K562 (cell line): ENCODE measurements at regions not wholly inside any gene's neighbourhood (a gene's known extent, or its start where the extent isn't known, plus 50 kb on each side); places are given as distances from the start of the nearest gene placed in this dataset.

Experiments
- CTCF ChIP-seq, 3 experiments: IDR thresholded peaks in 2 of 3; conservative IDR thresholded peaks in 1 of 3; 2 replicates each; pipeline ENCODE4 v1.5.1; 2011 to 2012; ENCODE audit warnings: low read length in 3 of 3, mild to moderate bottlenecking in 3 of 3, control low read depth in 2 of 3, improper control_type of control experiment in 1 of 3, inconsistent platforms in 1 of 3, low read depth in 1 of 3, mixed read lengths in 1 of 3, moderate library complexity in 1 of 3; ENCODE audit not compliant: insufficient read depth in 2 of 3
- DPF2 ChIP-seq: fragments of 450-650 bp; IDR thresholded peaks from 2 replicates; pipeline ENCODE4 v1.6.1; 2016
- E4F1 ChIP-seq: fragments of 250-450 bp; sonication (Bioruptor Pico); IDR thresholded peaks from 2 replicates; pipeline ENCODE4 v1.5.0; 2021; ENCODE audit warnings: mild to moderate bottlenecking, borderline replicate concordance
- EZH2 ChIP-seq: IDR thresholded peaks from 2 replicates; pipeline ENCODE4 v1.6.1; 2012; ENCODE audit warnings: low read depth, mild to moderate bottlenecking, inconsistent platforms, low read length, borderline replicate concordance
- MAFF ChIP-seq: IDR thresholded peaks from 2 replicates; pipeline ENCODE4 v1.6.1; 2012; ENCODE audit warnings: low read length, improper control_type of control experiment
- OTX1 ChIP-seq: fragments of 450-650 bp; formaldehyde crosslinking; IDR thresholded peaks from 2 replicates; pipeline ENCODE4 v1.4.0; 2022; ENCODE audit warnings: mild to moderate bottlenecking
- POLR2AphosphoS5 ChIP-seq: IDR thresholded peaks from 2 replicates; pipeline ENCODE4 v1.6.1; 2011; ENCODE audit warnings: mild to moderate bottlenecking, low read depth, low read length, moderate library complexity; ENCODE audit not compliant: control insufficient read depth, insufficient read depth
- RERE ChIP-seq: sonication (generic); formaldehyde crosslinking; IDR thresholded peaks from 2 replicates; pipeline ENCODE4 v1.8.0; 2023; ENCODE audit warnings: missing genetic modification reagents, mild to moderate bottlenecking, borderline replicate concordance
- U2AF2 ChIP-seq: fragments of 200-400 bp; formaldehyde crosslinking; optimal IDR thresholded peaks from 2 replicates; pipeline ENCODE3; 2017; ENCODE audit warnings: low read depth, mild to moderate bottlenecking, low read length
- ZFP1 ChIP-seq: fragments of 450-650 bp; formaldehyde crosslinking; IDR thresholded peaks from 2 replicates; pipeline ENCODE4 v1.4.0; 2020; ENCODE audit warnings: mild to moderate bottlenecking, mixed read lengths
- ZFP30 ChIP-seq: fragments of 250-450 bp; sonication (Bioruptor Pico); IDR thresholded peaks from 2 replicates; pipeline ENCODE4 v1.8.0; 2022; ENCODE audit warnings: moderate library complexity, mild to moderate bottlenecking, inconsistent platforms, borderline replicate concordance
- ZNF121 ChIP-seq: sonication (generic); formaldehyde crosslinking; conservative IDR thresholded peaks from 2 replicates; pipeline ENCODE4 v1.8.0; 2022; ENCODE audit warnings: missing genetic modification reagents
- ZNF766 ChIP-seq: fragments of 200-800 bp; sonication (Bioruptor generic); conservative IDR thresholded peaks from 2 replicates; pipeline ENCODE4 v1.6.1; 2016; ENCODE audit warnings: missing genetic modification characterization, missing compliant biosample characterization
- ZNF778 ChIP-seq: fragments of 450-650 bp; formaldehyde crosslinking; IDR thresholded peaks from 2 replicates; pipeline ENCODE4 v1.4.0; 2020; ENCODE audit warnings: mild to moderate bottlenecking, moderate library complexity

- TF ChIP-seq ZNF121 (no peak), CTCF (IDR thresholded peaks at IDR 0.05 in 2 of 3, conservative IDR thresholded peaks at IDR 0.05 in 1 of 3; ENCODE audit: insufficient read depth in 2 of 3, low read depth in 1 of 3, low read length in 3 of 3) (no peak), ZFP1 (CRISPR knock-in tag) (no peak), E4F1 (CRISPR knock-in tag) (no peak), EZH2 (no peak), RERE (CRISPR knock-in tag) (no peak), U2AF2 (no peak), ZFP30 (CRISPR knock-in tag) (no peak), POLR2AphosphoS5 (no peak), OTX1 (CRISPR knock-in tag) (no peak), MAFF (no peak), ZNF778 (no peak), ZNF766 (CRISPR knock-in tag) (no peak), DPF2 (no peak)
Measured at GRCh38 chr4:108325561-108325960, 156.8 kb upstream of the LEF1 start.
